ENCODE measurements at regions not wholly inside any gene's neighbourhood (a gene's known extent, or its start where the extent isn't known, plus 50 kb on each side); places are given as distances from the start of the nearest gene placed in this dataset.

GRCh38 chr11:92725352-92725751, 244.1 kb upstream of the MTNR1B start:
- Histone ChIP-seq H3K4me3 (no peak overlapping the region), H3K27ac (no peak overlapping the region), H3K36me3 (no peaks in the 10 kb centered on the region), H3K9me3 (no peaks in the 10 kb centered on the region), H3K4me1 (no peaks in the 10 kb centered on the region), H3K27me3 (no peaks in the 10 kb centered on the region)
- intact Hi-C loops (cut with DNase I), result no loop called here
- TF ChIP-seq CTCF (IDR thresholded peaks at IDR 0.05), result no peak
- no peak for TF ChIP-seq POLR2A (IDR thresholded peaks at IDR 0.05)
- WGBS, 2 donors, result 87 to 91% methylated on average over 1 of the region's 1 CpG
- no peak for DNase-seq

- Histone ChIP-seq H3K27ac (no peak overlapping the region), H3K4me3 (no peak overlapping the region), H3K27me3 (no peaks in the 10 kb centered on the region), H3K9me3 (no peaks in the 10 kb centered on the region), H3K36me3 (no peaks in the 10 kb centered on the region), H3K4me1 (no peaks in the 10 kb centered on the region)
- no peak for DNase-seq
- no peak for TF ChIP-seq POLR2A (IDR thresholded peaks at IDR 0.05)
- TF ChIP-seq CTCF (IDR thresholded peaks at IDR 0.05), result no peak
- intact Hi-C loops (cut with DNase I), result no loop called here
- 52 to 65% methylated on average over 2 of the region's 2 CpGs for WGBS, 2 donors
Observed at GRCh38 chr11:92727123-92727522, 242.3 kb upstream of the MTNR1B start.

GRCh38 chr11:92727769-92728168, 241.7 kb upstream of the MTNR1B start:
- H3K36me3 ChIP-seq, result no peaks in the 10 kb centered on the region
- H3K4me1 ChIP-seq, result no peaks in the 10 kb centered on the region
- no peaks in the 10 kb centered on the region for H3K9me3 ChIP-seq
- H3K27ac ChIP-seq, result no peak overlapping the region
- H3K4me3 ChIP-seq, result no peak overlapping the region
- 78 to 87% methylated on average over 5 of the region's 5 CpGs for WGBS, 2 donors
- no peak for DNase-seq
- H3K27me3 ChIP-seq, result no peaks in the 10 kb centered on the region
- TF ChIP-seq POLR2A (IDR thresholded peaks at IDR 0.05), result no peak
- TF ChIP-seq CTCF (IDR thresholded peaks at IDR 0.05), result no peak
- intact Hi-C loops (cut with DNase I), result no loop called here

GRCh38 chr11:92728628-92729027, 240.8 kb upstream of the MTNR1B start:
- H3K27ac ChIP-seq, result no peak overlapping the region
- no peak for TF ChIP-seq POLR2A (IDR thresholded peaks at IDR 0.05)
- no peak for TF ChIP-seq CTCF (IDR thresholded peaks at IDR 0.05)
- no peaks in the 10 kb centered on the region for H3K4me1 ChIP-seq
- intact Hi-C loops (cut with DNase I), result no loop called here
- 66 to 77% methylated on average over 3 of the region's 3 CpGs for WGBS, 2 donors
- DNase-seq, result no peak
- H3K9me3 ChIP-seq, result no peaks in the 10 kb centered on the region
- no peak overlapping the region for H3K4me3 ChIP-seq
- H3K27me3 ChIP-seq, result no peaks in the 10 kb centered on the region
- no peaks in the 10 kb centered on the region for H3K36me3 ChIP-seq

GRCh38 chr11:92735039-92735438, 234.4 kb upstream of the MTNR1B start:
- H3K4me1 ChIP-seq, result no peaks in the 10 kb centered on the region
- DNase-seq, result no peak
- H3K27ac ChIP-seq, result no peak overlapping the region
- no peaks in the 10 kb centered on the region for H3K36me3 ChIP-seq
- H3K27me3 ChIP-seq, result no peaks in the 10 kb centered on the region
- TF ChIP-seq CTCF (IDR thresholded peaks at IDR 0.05), result peak in 2 of 6 experiments; percentile 9 to 33
- no peak for TF ChIP-seq POLR2A (IDR thresholded peaks at IDR 0.05)
- intact Hi-C loops (cut with DNase I), result no loop called here
- H3K4me3 ChIP-seq, result no peak overlapping the region
- 67 to 86% methylated on average over 1 of the region's 1 CpG for WGBS, 2 donors
- H3K9me3 ChIP-seq, result no peaks in the 10 kb centered on the region

Measured in esophagus squamous epithelium (tissue), 5 donors.